ENCODE measurements at regions not wholly inside any gene's neighbourhood (a gene's known extent, or its start where the extent isn't known, plus 50 kb on each side); places are given as distances from the start of the nearest gene placed in this dataset.
"Not testable (repeated sequence)": the region's sequence is repeated elsewhere in the genome, so short reads cannot be mapped to it uniquely, and the experiment has no call there.

DNA sequence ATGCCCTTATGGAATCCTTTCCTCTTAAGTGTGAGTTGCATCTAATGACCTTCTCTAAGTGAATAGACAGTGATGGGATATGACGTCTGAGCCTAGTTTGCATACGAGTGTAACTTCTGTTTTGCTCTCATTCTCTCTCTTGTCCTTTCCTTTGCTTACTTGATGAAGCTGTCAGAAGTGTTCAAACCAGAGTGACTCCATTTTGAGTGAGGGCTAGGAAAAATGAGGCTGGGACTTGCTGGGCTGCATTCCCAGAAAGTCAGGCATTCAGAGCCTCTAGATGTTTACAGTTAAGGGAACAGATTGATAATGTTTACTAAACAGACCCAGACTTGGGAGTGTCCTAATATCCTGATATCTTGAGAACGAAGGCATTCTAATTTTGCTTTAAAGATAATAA is 311.2 kb upstream of the SOX4 start:
- not testable (repeated sequence) for H3K9ac ChIP-seq (ENCODE audit: low read length); H3K36me3 ChIP-seq (ENCODE audit: control insufficient read depth, low read depth, low read length); H3K27ac ChIP-seq (ENCODE audit: low read length); H3K9me3 ChIP-seq (ENCODE audit: control insufficient read depth, low read depth, low read length); H3K4me3 ChIP-seq (ENCODE audit: low read length); H3K27me3 ChIP-seq (ENCODE audit: control insufficient read depth, insufficient read depth, low read length)
- peaks cover 17% of the 10 kb centered on the region for H3K4me1 ChIP-seq (ENCODE audit: control insufficient read depth, low read depth, low read length)

GRCh38 chr6:21284166-21284565 is 309.4 kb upstream of the SOX4 start:
- Histone ChIP-seq H3K4me3 (ENCODE audit: low read length) (no peak overlapping the region), H3K27me3 (ENCODE audit: control insufficient read depth, insufficient read depth, low read length) (no peaks in the 10 kb centered on the region), H3K9me3 (ENCODE audit: control insufficient read depth, low read depth, low read length) (no peaks in the 10 kb centered on the region)

GRCh38 chr6:21284706-21285105 is 308.8 kb upstream of the SOX4 start:
- Histone ChIP-seq H3K9ac (ENCODE audit: low read length) (no peak overlapping the region), H3K4me1 (ENCODE audit: control insufficient read depth, low read depth, low read length) (peaks cover 9% of the 10 kb centered on the region), H3K9me3 (ENCODE audit: control insufficient read depth, low read depth, low read length) (no peaks in the 10 kb centered on the region), H3K36me3 (ENCODE audit: control insufficient read depth, low read depth, low read length) (no peaks in the 10 kb centered on the region), H3K27me3 (ENCODE audit: control insufficient read depth, insufficient read depth, low read length) (no peaks in the 10 kb centered on the region), H3K4me3 (ENCODE audit: low read length) (no peak overlapping the region), H3K27ac (ENCODE audit: low read length) (no peak overlapping the region)

More at GRCh38 chr6:21284166-21284565, 309.4 kb upstream of the SOX4 start:
- Histone ChIP-seq H3K36me3 (ENCODE audit: control insufficient read depth, low read depth, low read length) (no peaks in the 10 kb centered on the region), H3K9ac (ENCODE audit: low read length) (no peak overlapping the region), H3K4me1 (ENCODE audit: control insufficient read depth, low read depth, low read length) (peaks cover 9% of the 10 kb centered on the region), H3K27ac (ENCODE audit: low read length) (no peak overlapping the region)

DNA sequence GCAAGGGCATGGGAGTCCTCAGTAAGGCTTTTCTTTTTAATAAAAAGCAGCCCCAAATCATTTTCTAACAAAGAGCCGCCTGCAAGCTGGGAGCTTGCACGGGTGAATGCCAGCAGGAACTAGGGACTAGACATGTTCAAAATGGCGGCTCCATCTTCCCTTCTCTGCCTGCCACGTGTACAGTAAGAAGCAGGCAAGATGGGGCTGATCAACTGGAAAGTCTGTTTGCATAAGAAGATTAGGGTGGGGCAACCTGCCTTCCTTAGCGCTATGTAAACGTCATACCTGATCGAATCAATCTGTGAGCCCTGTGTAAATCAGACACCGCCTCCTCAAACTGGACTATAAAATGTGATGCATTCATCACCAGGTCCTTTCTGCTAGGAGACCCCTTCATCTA is 299.4 kb upstream of the SOX4 start:
- Histone ChIP-seq H3K4me1 (ENCODE audit: control insufficient read depth, low read depth, low read length) (no peaks in the 10 kb centered on the region), H3K9me3 (ENCODE audit: control insufficient read depth, low read depth, low read length) (no peaks in the 10 kb centered on the region), H3K36me3 (ENCODE audit: control insufficient read depth, low read depth, low read length) (no peaks in the 10 kb centered on the region), H3K27me3 (ENCODE audit: control insufficient read depth, insufficient read depth, low read length) (no peaks in the 10 kb centered on the region), H3K27ac (ENCODE audit: low read length) (no peak overlapping the region), H3K9ac (ENCODE audit: low read length) (no peak overlapping the region), H3K4me3 (ENCODE audit: low read length) (no peak overlapping the region)

GRCh38 chr6:21295506-21296240 is 297.9 kb upstream of the SOX4 start:
- Histone ChIP-seq H3K27me3 (ENCODE audit: control insufficient read depth, insufficient read depth, low read length) (no peaks in the 10 kb centered on the region), H3K9me3 (ENCODE audit: control insufficient read depth, low read depth, low read length) (no peaks in the 10 kb centered on the region), H3K9ac (ENCODE audit: low read length) (no peak overlapping the region), H3K36me3 (ENCODE audit: control insufficient read depth, low read depth, low read length) (no peaks in the 10 kb centered on the region), H3K27ac (ENCODE audit: low read length) (no peak overlapping the region), H3K4me1 (ENCODE audit: control insufficient read depth, low read depth, low read length) (no peaks in the 10 kb centered on the region), H3K4me3 (ENCODE audit: low read length) (no peak overlapping the region)

GRCh38 chr6:21297665-21298064 is 295.9 kb upstream of the SOX4 start:
- Histone ChIP-seq H3K4me3 (ENCODE audit: low read length) (no peak overlapping the region), H3K9me3 (ENCODE audit: control insufficient read depth, low read depth, low read length) (no peaks in the 10 kb centered on the region), H3K4me1 (ENCODE audit: control insufficient read depth, low read depth, low read length) (no peaks in the 10 kb centered on the region)

GRCh38 chr6:21299216-21299615 is 294.3 kb upstream of the SOX4 start:
- Histone ChIP-seq H3K27ac (ENCODE audit: low read length) (no peak overlapping the region), H3K4me3 (ENCODE audit: low read length) (no peak overlapping the region), H3K36me3 (ENCODE audit: control insufficient read depth, low read depth, low read length) (no peaks in the 10 kb centered on the region), H3K9ac (ENCODE audit: low read length) (no peak overlapping the region), H3K27me3 (ENCODE audit: control insufficient read depth, insufficient read depth, low read length) (no peaks in the 10 kb centered on the region), H3K4me1 (ENCODE audit: control insufficient read depth, low read depth, low read length) (no peaks in the 10 kb centered on the region), H3K9me3 (ENCODE audit: control insufficient read depth, low read depth, low read length) (no peaks in the 10 kb centered on the region)

More at GRCh38 chr6:21297665-21298064, 295.9 kb upstream of the SOX4 start:
- H3K27me3 ChIP-seq (ENCODE audit: control insufficient read depth, insufficient read depth, low read length), result no peaks in the 10 kb centered on the region
- H3K27ac ChIP-seq (ENCODE audit: low read length), result no peak overlapping the region
- H3K36me3 ChIP-seq (ENCODE audit: control insufficient read depth, low read depth, low read length), result no peaks in the 10 kb centered on the region
- no peak overlapping the region for H3K9ac ChIP-seq (ENCODE audit: low read length)

- H3K4me3 ChIP-seq (ENCODE audit: low read length), result no peak overlapping the region
- H3K27me3 ChIP-seq (ENCODE audit: control insufficient read depth, insufficient read depth, low read length), result no peaks in the 10 kb centered on the region
- H3K4me1 ChIP-seq (ENCODE audit: control insufficient read depth, low read depth, low read length), result no peaks in the 10 kb centered on the region
- no peaks in the 10 kb centered on the region for H3K9me3 ChIP-seq (ENCODE audit: control insufficient read depth, low read depth, low read length)
- H3K9ac ChIP-seq (ENCODE audit: low read length), result no peak overlapping the region
- H3K36me3 ChIP-seq (ENCODE audit: control insufficient read depth, low read depth, low read length), result no peaks in the 10 kb centered on the region
- no peak overlapping the region for H3K27ac ChIP-seq (ENCODE audit: low read length)
These were observed 293.1 kb upstream of the SOX4 start for GRCh38 chr6:21300439-21300838.

GRCh38 chr6:21305893-21306332 is 287.6 kb upstream of the SOX4 start:
- no peak overlapping the region for H3K4me3 ChIP-seq (ENCODE audit: low read length)
- no peaks in the 10 kb centered on the region for H3K4me1 ChIP-seq (ENCODE audit: control insufficient read depth, low read depth, low read length)
- H3K36me3 ChIP-seq (ENCODE audit: control insufficient read depth, low read depth, low read length), result no peaks in the 10 kb centered on the region
- no peak overlapping the region for H3K27ac ChIP-seq (ENCODE audit: low read length)
- H3K27me3 ChIP-seq (ENCODE audit: control insufficient read depth, insufficient read depth, low read length), result no peaks in the 10 kb centered on the region
- H3K9me3 ChIP-seq (ENCODE audit: control insufficient read depth, low read depth, low read length), result no peaks in the 10 kb centered on the region
- H3K9ac ChIP-seq (ENCODE audit: low read length), result no peak overlapping the region

GRCh38 chr6:21306546-21306945 is 287.0 kb upstream of the SOX4 start:
- no peaks in the 10 kb centered on the region for H3K9me3 ChIP-seq (ENCODE audit: control insufficient read depth, low read depth, low read length)

DNA sequence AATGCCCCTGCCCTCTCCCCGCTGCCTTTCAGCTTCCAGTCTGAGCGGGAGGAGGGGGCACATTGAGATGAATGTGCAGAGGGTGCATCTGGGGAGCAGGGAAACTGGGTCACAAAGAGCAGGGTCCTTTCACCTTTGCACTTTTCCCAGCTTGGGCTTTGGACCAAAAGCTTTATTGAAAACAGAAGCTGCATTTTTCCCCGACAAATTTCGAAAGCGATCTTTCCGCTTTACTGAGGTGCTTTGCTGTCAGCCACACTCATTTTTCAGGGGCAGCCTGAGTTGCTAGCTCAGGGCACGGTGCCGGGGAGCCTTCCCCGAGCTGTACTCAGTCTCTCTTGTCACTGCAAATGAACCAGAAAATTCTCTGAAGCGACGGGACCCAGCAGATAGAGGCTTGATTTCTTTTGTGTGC is 283.7 kb upstream of the SOX4 start:
- Histone ChIP-seq H3K4me3 (ENCODE audit: low read length) (no peak overlapping the region), H3K9ac (ENCODE audit: low read length) (no peak overlapping the region)

More at GRCh38 chr6:21306546-21306945, 287.0 kb upstream of the SOX4 start:
- no peaks in the 10 kb centered on the region for H3K27me3 ChIP-seq (ENCODE audit: control insufficient read depth, insufficient read depth, low read length)
- no peaks in the 10 kb centered on the region for H3K4me1 ChIP-seq (ENCODE audit: control insufficient read depth, low read depth, low read length)
- no peak overlapping the region for H3K9ac ChIP-seq (ENCODE audit: low read length)
- no peak overlapping the region for H3K27ac ChIP-seq (ENCODE audit: low read length)
- no peak overlapping the region for H3K4me3 ChIP-seq (ENCODE audit: low read length)
- no peaks in the 10 kb centered on the region for H3K36me3 ChIP-seq (ENCODE audit: control insufficient read depth, low read depth, low read length)

DNA sequence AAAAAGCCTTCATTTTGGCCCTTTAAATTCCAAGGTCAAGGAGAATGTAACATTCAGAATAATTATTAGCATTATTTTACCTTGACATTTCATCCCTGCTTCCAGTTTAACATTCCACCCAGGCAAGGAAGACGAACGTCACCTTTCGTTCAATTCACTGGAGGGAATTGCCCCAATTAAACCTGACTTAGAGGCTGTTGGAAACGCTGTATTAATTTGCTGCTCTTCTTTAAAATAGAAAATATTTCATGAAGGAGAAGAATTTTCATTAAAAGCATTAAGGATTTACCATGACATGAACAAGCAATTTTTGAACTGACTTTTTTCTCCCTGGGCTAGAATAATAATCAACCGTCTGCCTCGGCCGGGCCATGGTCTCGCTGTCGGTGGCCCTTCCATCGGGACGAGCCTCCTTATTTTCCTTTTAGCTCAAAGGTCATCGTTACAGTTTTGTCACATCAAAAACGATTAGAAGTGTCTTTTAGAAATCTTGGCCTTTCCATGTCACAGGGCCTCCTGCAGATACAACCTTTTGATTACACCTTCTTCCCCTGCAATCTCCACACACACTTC is 282.9 kb upstream of the SOX4 start:
- H3K4me1 ChIP-seq (ENCODE audit: control insufficient read depth, low read depth, low read length), result no peaks in the 10 kb centered on the region
- H3K4me3 ChIP-seq (ENCODE audit: low read length), result no peak overlapping the region
- H3K27me3 ChIP-seq (ENCODE audit: control insufficient read depth, insufficient read depth, low read length), result no peaks in the 10 kb centered on the region
- no peaks in the 10 kb centered on the region for H3K36me3 ChIP-seq (ENCODE audit: control insufficient read depth, low read depth, low read length)
- H3K9me3 ChIP-seq (ENCODE audit: control insufficient read depth, low read depth, low read length), result no peaks in the 10 kb centered on the region
- no peak overlapping the region for H3K9ac ChIP-seq (ENCODE audit: low read length)
- no peak overlapping the region for H3K27ac ChIP-seq (ENCODE audit: low read length)

More for the DNA sequence above, 283.7 kb upstream of the SOX4 start:
- Histone ChIP-seq H3K4me1 (ENCODE audit: control insufficient read depth, low read depth, low read length) (no peaks in the 10 kb centered on the region), H3K27ac (ENCODE audit: low read length) (no peak overlapping the region), H3K27me3 (ENCODE audit: control insufficient read depth, insufficient read depth, low read length) (no peaks in the 10 kb centered on the region), H3K36me3 (ENCODE audit: control insufficient read depth, low read depth, low read length) (no peaks in the 10 kb centered on the region), H3K9me3 (ENCODE audit: control insufficient read depth, low read depth, low read length) (no peaks in the 10 kb centered on the region)
